SK-N-MC (cell line): ENCODE measurements at regions not wholly inside any gene's neighbourhood (a gene's known extent, or its start where the extent isn't known, plus 50 kb on each side); places are given as distances from the start of the nearest gene placed in this dataset.
"Not testable (repeated sequence)": the region's sequence is repeated elsewhere in the genome, so short reads cannot be mapped to it uniquely, and the experiment has no call there.

ENCODE experiments used
- EZH2 ChIP-seq: fragments of 200-600 bp; sonication (generic); IDR thresholded peaks from one replicate; pipeline ENCODE4 v1.6.1; 2017; ENCODE audit warnings: antibody characterized with exemption
- POLR2AphosphoS5 ChIP-seq: IDR thresholded peaks from 2 replicates; pipeline ENCODE4 v1.6.1; 2012; ENCODE audit warnings: mild to moderate bottlenecking, low read depth, low read length, borderline replicate concordance

DNA sequence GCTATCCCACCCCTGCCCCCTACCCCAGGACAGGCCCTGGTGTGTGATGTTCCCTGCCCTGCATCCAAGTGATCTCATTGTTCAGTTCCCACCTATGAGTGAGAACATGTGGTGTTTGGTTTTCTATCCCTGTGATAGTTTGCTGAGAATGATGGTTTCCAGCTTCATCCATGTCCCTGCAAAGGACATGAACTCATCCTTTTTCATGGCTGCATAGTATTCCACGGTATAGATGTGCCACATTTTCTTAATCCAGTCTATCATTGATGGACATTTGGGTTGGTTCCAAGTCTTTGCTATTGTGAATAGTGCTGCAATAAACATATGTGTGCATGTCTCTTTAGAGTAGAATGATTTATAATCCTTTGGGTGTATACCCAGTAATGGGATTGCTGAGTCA lies 326.9 kb upstream of the SPAG17 start:
- TF ChIP-seq POLR2AphosphoS5, EZH2: not testable (repeated sequence)
